GM13976 (cell line): ENCODE measurements at regions not wholly inside any gene's neighbourhood (a gene's known extent, or its start where the extent isn't known, plus 50 kb on each side); places are given as distances from the start of the nearest gene placed in this dataset.

Source experiments
- DNase-seq: peaks from one replicate; pipeline ENCODE4 v3.0.0; 2012; ENCODE audit warnings: low spot score
- CTCF ChIP-seq: IDR thresholded peaks from 2 replicates; pipeline ENCODE4 v1.5.1; 2012; ENCODE audit warnings: borderline replicate concordance, mild to moderate bottlenecking; ENCODE audit not compliant: insufficient read depth; ENCODE audit errors: extremely low read depth, missing control alignments, control extremely low read depth
- in situ Hi-C: fragments of 300-500 bp; cut with MboI; formaldehyde crosslinking; loops from one replicate; pipeline ENCODE4 v1.12.0; 2022; ENCODE audit warnings: low sequenced_read_pairs, mixed read lengths, inconsistent platforms; ENCODE audit not compliant: unreplicated experiment

- no peak for TF ChIP-seq CTCF
- in situ Hi-C loops = no loop called here
- no peak for DNase-seq
Measured at GRCh38 chr4:23169608-23170311, 477.0 kb downstream of the GBA3 start.

GRCh38 chr4:23166919-23167318, 474.2 kb downstream of the GBA3 start:
- in situ Hi-C loops = no loop called here
- no peak for DNase-seq
- no peak for TF ChIP-seq CTCF

- DNase-seq = no peak
- in situ Hi-C loops = no loop called here
- TF ChIP-seq CTCF = no peak
Measured at GRCh38 chr4:23166407-23166806, 473.7 kb downstream of the GBA3 start.

- no peak for TF ChIP-seq CTCF
- DNase-seq = no peak
- in situ Hi-C loops = no loop called here
Measured at GRCh38 chr4:23165669-23166068, 472.9 kb downstream of the GBA3 start.

GRCh38 chr4:23163647-23164436, 471.1 kb downstream of the GBA3 start:
- DNase-seq = no peak
- in situ Hi-C loops = no loop called here
- no peak for TF ChIP-seq CTCF

GRCh38 chr4:23162275-23162674, 469.5 kb downstream of the GBA3 start:
- TF ChIP-seq CTCF = no peak
- in situ Hi-C loops = no loop called here
- no peak for DNase-seq
